D721Med (cell line): ENCODE measurements at regions not wholly inside any gene's neighbourhood (a gene's known extent, or its start where the extent isn't known, plus 50 kb on each side); places are given as distances from the start of the nearest gene placed in this dataset.

Experiments
- DNase-seq: peaks from one replicate; pipeline ENCODE4 v3.0.0; 2011; ENCODE audit warnings: low spot score; ENCODE audit not compliant: insufficient read length
- FAIRE-seq: peaks from 2 replicates; lab custom pipeline; 2011; peaks lifted over from hg19 to GRCh38; lab: Jason Lieb, UNC
- TF ChIP-seq, protein P1 (sequence below): IDR thresholded peaks from 2 replicates; pipeline ENCODE4 v1.5.1; 2012; ENCODE audit warnings: mild to moderate bottlenecking, control low read depth; ENCODE audit not compliant: insufficient read depth; ENCODE audit errors: missing control alignments

DNA sequence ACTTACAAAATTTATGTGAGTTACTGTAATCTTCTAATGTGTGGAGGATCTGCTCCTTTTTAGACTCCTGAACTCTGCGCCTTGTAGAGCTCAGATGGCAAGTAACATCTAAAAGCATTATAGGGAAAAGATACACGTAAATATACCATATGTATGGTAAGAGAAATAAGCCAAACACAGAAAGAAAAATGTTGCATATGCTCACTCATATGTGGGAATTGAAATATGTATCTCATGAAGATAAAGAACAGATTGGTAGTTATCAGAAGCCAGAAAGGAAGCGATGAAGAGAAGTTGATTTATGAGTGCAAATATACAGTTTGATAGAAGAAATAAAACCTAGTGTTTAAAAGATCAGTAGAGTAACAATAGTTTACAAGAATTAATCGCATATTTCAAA lies 815.0 kb upstream of the MAN1A1 start:
- DNase-seq (no peak), FAIRE-seq (no peak)
- TF ChIP-seq, protein P1, sequence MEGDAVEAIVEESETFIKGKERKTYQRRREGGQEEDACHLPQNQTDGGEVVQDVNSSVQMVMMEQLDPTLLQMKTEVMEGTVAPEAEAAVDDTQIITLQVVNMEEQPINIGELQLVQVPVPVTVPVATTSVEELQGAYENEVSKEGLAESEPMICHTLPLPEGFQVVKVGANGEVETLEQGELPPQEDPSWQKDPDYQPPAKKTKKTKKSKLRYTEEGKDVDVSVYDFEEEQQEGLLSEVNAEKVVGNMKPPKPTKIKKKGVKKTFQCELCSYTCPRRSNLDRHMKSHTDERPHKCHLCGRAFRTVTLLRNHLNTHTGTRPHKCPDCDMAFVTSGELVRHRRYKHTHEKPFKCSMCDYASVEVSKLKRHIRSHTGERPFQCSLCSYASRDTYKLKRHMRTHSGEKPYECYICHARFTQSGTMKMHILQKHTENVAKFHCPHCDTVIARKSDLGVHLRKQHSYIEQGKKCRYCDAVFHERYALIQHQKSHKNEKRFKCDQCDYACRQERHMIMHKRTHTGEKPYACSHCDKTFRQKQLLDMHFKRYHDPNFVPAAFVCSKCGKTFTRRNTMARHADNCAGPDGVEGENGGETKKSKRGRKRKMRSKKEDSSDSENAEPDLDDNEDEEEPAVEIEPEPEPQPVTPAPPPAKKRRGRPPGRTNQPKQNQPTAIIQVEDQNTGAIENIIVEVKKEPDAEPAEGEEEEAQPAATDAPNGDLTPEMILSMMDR: no peak

DNA sequence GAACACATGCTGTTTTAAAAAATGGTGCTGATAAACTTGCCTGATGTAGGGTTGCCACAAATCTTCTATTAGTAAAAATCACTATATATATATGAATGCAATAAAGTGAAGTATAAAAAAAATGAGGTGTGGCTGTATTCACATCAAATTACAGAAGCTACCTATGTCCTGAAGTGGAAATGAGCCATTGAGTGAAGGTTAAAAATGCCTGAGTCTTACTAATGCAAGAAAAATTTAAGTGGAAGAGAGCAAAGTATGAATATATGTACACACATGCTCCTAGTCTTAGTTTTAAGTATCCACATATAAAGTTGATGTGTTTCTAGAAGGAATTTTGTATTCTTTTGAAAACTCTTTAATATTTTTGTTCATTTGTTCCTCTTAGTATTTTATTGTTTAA lies 808.3 kb upstream of the MAN1A1 start:
- TF ChIP-seq, protein P1: no peak
- FAIRE-seq: no peak
- no peak for DNase-seq

DNA sequence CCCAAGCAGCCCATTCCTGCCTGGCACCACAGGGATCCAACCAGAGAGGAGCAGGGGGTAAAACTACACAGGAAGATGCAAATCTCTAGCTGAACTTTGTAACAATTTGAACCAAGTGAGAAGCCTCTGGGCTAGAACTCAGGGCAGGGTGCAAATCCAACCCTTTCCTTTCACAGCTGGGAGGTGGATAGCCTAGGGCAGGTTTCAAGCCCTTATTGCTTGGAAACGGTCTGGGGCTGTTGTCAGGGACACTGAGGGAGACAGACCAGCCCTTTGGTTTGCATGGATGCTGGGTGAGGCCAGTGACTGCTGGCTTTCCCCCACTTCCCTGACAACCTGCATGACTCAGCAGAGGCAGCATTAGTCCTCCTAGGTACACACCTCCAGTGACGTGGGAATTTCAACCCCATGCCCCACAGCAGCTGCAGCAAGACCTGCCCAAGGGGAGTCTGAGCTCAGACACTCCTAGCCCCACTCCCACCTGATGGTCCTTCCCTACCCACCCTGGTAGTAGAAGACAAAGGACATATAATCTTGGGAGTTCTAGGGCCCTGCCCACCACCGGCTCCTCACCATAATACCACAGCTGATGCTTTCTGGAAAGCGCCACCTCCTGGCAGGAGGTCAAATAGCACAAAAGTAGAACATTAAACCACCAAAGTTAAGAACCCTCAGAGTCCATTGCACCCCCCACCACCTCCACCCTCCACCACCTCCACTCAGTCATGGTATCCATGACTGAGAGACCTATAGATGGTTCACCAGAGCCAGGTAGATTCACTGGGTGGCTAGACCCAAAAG lies 797.7 kb upstream of the MAN1A1 start:
- TF ChIP-seq, protein P1: no peak
- no peak for DNase-seq
- no peak for FAIRE-seq

DNA sequence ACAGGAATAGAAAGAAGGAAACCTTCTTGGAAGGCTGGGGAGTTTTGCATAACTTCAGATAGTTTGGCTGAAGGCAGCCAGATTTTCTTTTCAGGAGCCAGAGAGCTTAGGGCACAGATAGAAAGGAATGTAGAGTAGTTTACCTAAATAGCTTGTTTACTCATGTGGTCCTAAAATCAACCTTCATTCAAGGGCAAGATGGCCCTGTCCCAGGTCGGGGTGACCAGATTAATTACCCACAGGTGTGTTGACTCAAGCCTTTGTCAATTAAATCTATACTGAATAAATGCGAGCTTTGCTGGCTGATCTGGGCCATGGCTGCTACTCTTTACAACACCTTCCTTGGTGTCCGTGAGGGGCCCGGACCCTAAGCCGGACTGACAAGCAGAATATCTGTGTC lies 792.0 kb upstream of the MAN1A1 start:
- FAIRE-seq (no peak), DNase-seq (no peak)
- TF ChIP-seq, protein P1: no peak

DNA sequence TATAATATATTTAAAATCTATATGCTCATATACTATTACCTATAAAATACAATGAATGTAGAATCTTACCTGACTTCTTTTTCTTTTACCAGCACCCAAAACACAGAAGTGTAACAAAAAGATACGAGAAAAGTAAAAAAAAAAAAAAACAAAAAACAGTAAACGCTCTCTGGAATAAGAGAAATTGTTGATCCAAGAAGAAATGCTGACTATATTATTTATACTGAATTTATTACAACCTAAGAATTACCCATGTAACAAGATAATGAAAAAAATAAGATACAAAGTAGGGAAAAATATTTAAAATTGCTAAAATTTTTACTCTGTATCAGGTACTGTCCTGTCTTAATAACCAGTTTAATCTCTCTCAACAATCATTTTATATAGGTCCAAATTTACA lies 787.9 kb upstream of the MAN1A1 start:
- TF ChIP-seq, protein P1: no peak
- no peak for FAIRE-seq
- DNase-seq: no peak

DNA sequence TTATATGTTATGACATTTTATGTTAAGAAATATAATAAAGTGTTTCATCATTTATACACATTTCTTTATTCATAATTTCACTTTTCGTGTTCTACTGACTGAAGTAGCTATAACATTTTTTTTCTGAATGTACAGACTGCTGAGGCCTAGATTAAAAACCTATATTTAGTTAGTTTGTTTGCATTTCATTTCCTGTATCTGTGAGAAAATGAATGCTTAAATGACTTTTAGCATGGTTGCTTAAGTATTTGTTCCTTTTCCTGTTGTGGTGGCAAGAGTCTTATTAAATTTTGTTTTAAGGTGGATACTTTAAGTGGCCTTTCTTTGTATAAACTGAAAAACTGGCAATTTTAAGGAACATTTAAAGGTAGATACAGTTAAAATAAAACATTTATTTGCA lies 779.7 kb upstream of the MAN1A1 start:
- TF ChIP-seq, protein P1: no peak
- DNase-seq (no peak), FAIRE-seq (no peak)

DNA sequence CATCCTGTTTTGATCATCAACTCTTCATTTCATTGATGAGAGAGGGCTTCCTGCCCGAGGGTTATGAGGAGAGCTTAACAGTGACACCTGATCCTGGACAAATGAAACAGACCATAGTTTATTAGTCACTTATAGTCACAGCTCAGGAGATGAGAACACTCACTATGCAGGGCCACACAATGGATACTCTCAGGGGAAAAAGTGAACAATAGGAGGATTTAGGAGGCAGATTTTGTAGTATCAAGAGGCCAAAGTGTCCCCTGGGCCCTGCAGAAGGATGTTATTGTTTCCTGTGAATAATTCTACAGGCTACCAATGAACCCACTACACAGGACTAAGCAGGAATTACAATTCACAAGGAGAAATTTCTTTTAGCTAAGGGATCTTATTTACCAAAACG lies 772.8 kb upstream of the MAN1A1 start:
- no peak for FAIRE-seq
- TF ChIP-seq, protein P1: no peak
- DNase-seq: no peak
